ENCODE measurements at regions not wholly inside any gene's neighbourhood (a gene's known extent, or its start where the extent isn't known, plus 50 kb on each side); places are given as distances from the start of the nearest gene placed in this dataset.
"Not testable (repeated sequence)": the region's sequence is repeated elsewhere in the genome, so short reads cannot be mapped to it uniquely, and the experiment has no call there.

DNA sequence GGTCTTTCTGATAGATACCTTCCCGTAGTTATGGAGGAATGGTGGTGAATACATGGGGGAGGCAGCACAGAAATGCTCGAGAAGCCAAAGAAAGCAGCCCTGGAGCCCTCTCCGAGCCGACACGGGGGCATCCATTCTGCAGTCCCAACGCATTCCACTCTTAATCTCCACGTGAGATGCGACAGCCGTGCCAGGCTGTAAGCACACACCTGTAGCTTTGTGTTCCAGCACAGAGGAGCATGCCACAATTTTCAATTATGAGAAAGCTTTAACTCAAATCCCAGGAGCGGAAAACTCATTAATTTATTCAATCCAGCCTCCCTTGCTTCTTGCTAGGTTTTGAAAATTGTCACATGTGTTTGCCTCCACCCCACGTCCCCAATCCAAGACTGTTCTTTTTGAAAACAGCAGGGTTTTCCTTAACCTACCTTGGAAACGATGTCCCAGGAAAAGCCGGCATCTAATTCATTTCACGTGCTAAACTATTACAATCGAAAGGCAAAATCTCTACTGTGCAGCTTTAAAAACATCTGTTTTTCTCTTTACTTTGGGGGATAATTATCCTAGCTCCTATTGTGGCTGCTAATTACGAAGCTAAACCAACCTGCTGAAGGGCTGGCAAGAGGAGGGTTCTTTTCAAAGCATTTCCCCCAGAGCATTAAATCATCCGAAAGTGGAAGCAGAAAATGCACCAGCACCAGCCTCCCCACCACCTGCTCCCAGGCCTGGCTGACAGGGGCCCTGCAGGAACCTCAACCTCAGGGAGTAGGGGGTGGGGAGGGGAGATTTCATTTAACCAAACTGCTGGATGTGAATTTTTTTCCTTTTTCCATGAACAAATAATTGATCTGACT, 56.0 kb upstream of the CHST15 start:
- DNase-seq (ENCODE audit: low read depth, low spot score) = no peak
- TF ChIP-seq, protein P1, sequence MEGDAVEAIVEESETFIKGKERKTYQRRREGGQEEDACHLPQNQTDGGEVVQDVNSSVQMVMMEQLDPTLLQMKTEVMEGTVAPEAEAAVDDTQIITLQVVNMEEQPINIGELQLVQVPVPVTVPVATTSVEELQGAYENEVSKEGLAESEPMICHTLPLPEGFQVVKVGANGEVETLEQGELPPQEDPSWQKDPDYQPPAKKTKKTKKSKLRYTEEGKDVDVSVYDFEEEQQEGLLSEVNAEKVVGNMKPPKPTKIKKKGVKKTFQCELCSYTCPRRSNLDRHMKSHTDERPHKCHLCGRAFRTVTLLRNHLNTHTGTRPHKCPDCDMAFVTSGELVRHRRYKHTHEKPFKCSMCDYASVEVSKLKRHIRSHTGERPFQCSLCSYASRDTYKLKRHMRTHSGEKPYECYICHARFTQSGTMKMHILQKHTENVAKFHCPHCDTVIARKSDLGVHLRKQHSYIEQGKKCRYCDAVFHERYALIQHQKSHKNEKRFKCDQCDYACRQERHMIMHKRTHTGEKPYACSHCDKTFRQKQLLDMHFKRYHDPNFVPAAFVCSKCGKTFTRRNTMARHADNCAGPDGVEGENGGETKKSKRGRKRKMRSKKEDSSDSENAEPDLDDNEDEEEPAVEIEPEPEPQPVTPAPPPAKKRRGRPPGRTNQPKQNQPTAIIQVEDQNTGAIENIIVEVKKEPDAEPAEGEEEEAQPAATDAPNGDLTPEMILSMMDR (IDR thresholded peaks at IDR 0.05; ENCODE audit: low read depth, low read length) = no peak
- Histone ChIP-seq H3K9me3 (ENCODE audit: control insufficient read depth, insufficient read depth, low read length) (peaks cover 19% of the 10 kb centered on the region), H3K4me3 (ENCODE audit: low read depth, low read length) (no peak overlapping the region), H3K27me3 (ENCODE audit: control insufficient read depth, insufficient read depth, low read length) (no peaks in the 10 kb centered on the region), H3K27ac (ENCODE audit: low read depth, low read length) (no peak overlapping the region)
- POLR2A ChIA-PET = no interaction called here
- CTCF ChIA-PET = interaction anchor here (0.6 kb wide), 1 partner anchor 11 kb away, joined by 5 read pairs; no protein-coding TSS in a partner anchor

DNA sequence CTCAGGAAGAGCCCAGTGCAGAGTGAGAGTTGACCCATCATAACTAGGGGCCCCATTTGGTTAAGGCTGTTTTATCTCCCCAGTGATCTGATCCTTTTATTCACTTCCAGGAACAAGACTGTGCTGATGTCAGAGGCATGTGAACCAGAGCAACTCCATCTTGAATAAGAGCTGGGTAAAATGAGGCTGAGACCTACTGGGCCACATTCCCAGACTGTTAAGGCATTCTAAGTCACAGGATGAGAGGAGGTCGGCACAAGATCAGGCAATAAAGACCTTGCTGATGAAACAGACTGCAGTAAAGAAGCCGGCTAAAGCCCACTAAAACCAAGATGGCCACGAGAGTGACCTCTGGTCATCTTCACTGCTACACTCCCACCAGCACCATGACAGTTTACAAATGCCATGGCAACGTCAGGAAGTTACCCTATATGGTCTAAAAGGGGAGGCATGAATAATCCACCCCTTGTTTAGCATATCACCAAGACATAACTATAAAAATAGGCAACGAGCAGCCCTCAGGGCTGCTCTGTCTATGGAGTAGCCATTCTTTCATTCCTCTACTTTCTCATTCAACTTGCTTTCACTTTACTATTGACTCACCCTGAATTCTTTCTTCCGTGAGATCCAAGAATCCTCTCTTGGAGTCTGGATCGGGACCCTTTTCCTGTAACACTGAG, 55.3 kb upstream of the CHST15 start:
- POLR2A ChIA-PET; DNase-seq (ENCODE audit: low read depth, low spot score); CTCF ChIA-PET: not testable (repeated sequence)

DNA sequence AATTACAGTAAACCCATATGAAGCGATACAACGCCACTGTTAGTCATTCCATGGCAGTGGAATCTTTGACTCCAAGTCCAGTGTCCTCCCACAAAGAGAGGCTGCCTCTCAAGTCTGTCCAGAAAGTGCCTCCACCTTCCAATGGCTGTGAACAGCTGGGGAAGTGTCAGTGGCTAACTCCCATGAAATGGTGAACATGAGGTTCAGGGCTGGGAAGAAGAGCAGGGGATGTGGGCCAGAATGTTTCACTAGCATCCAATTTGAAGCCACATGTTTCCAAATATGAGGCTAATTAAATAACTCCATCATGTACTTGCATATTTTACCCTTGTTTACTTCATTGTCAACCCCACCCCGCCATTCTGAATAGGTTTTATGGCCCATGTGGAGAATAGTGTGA, 53.1 kb upstream of the CHST15 start:
- DNase-seq (ENCODE audit: low read depth, low spot score) = no peak
- POLR2A ChIA-PET = no interaction called here
- Histone ChIP-seq H3K4me3 (ENCODE audit: low read depth, low read length) (no peak overlapping the region), H3K27me3 (ENCODE audit: control insufficient read depth, insufficient read depth, low read length) (no peaks in the 10 kb centered on the region), H3K9me3 (ENCODE audit: control insufficient read depth, insufficient read depth, low read length) (peaks cover 7% of the 10 kb centered on the region; the same call in 1 of the 2 replicates), H3K27ac (ENCODE audit: low read depth, low read length) (no peak overlapping the region)
- TF ChIP-seq, protein P1 (IDR thresholded peaks at IDR 0.05; ENCODE audit: low read depth, low read length) = no peak
- CTCF ChIA-PET = no interaction called here

More for the DNA sequence above, 55.3 kb upstream of the CHST15 start:
- H3K27me3 ChIP-seq (ENCODE audit: control insufficient read depth, insufficient read depth, low read length); H3K4me3 ChIP-seq (ENCODE audit: low read depth, low read length); H3K27ac ChIP-seq (ENCODE audit: low read depth, low read length): not testable (repeated sequence)
- H3K9me3 ChIP-seq (ENCODE audit: control insufficient read depth, insufficient read depth, low read length) = peaks cover 19% of the 10 kb centered on the region

DNA sequence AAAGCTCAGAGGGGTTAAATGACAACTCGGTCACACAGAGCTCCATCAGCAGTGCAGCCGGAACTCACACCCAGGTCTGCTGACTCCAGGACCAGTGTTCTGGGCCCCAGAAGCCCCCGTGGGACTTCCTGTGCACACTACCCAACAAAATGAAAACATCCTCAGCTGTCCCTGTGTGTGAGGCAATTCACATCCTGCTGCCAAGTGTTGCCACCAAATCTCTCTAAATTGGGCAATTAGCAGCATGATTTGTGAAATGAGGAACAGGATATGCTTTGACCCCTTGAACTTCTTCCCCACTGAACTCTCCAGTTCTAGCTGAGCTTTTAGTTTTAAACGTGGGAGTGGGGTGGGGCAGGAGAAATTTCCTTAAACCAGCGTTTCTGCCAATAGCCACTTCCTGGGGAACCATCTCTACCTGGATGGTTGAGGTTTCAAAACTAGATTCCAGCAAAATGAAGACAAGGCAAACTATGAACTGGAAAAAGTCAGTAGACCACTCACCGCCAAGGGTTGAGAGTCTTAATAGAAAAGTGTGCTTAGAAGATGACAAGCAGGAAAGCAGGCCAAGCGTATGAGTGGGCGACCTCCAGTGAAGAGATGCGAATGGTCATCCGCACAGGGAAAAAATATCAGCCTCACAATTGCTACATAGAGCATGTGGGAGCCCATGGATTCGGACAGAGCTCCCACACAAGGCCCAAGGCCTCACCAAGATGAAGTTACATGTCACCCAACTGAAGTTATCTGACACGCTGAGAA, 51.9 kb upstream of the CHST15 start:
- CTCF ChIA-PET = no interaction called here
- H3K9me3 ChIP-seq (ENCODE audit: control insufficient read depth, insufficient read depth, low read length) = no peaks in the 10 kb centered on the region
- POLR2A ChIA-PET = no interaction called here

DNA sequence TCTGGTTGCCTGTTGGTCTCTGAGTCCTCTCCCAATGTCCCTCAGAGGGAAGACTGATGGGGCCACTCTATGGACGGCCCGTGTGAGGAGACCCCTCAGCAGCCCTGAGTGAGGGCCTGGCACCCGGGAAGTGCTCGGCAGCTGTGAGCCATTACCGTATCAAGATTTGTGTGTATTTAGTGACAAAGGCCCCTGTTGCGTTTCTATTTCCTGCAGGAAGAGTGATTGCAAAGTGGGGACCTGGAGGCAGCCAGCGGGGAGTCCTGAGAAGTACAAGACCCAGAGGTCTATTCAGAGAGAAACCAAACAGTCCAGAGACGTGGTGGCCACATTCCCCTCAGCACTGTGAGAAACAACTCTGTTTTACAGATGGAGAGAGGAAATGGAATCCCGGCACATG, 51.1 kb upstream of the CHST15 start:
- DNase-seq (ENCODE audit: low read depth, low spot score) = no peak
- CTCF ChIA-PET = no interaction called here
- TF ChIP-seq, protein P1 (IDR thresholded peaks at IDR 0.05; ENCODE audit: low read depth, low read length) = no peak
- Histone ChIP-seq H3K27ac (ENCODE audit: low read depth, low read length) (no peak overlapping the region), H3K9me3 (ENCODE audit: control insufficient read depth, insufficient read depth, low read length) (no peaks in the 10 kb centered on the region), H3K27me3 (ENCODE audit: control insufficient read depth, insufficient read depth, low read length) (no peaks in the 10 kb centered on the region), H3K4me3 (ENCODE audit: low read depth, low read length) (no peak overlapping the region)
- POLR2A ChIA-PET = no interaction called here

More for the DNA sequence above, 51.9 kb upstream of the CHST15 start:
- DNase-seq (ENCODE audit: low read depth, low spot score) = no peak
- Histone ChIP-seq H3K27me3 (ENCODE audit: control insufficient read depth, insufficient read depth, low read length) (no peaks in the 10 kb centered on the region), H3K27ac (ENCODE audit: low read depth, low read length) (no peak overlapping the region), H3K4me3 (ENCODE audit: low read depth, low read length) (no peak overlapping the region)
- TF ChIP-seq, protein P1 (IDR thresholded peaks at IDR 0.05; ENCODE audit: low read depth, low read length) = no peak
